ENCODE measurements at regions not wholly inside any gene's neighbourhood (a gene's known extent, or its start where the extent isn't known, plus 50 kb on each side); places are given as distances from the start of the nearest gene placed in this dataset.
"Not testable (repeated sequence)": the region's sequence is repeated elsewhere in the genome, so short reads cannot be mapped to it uniquely, and the experiment has no call there.

DNA sequence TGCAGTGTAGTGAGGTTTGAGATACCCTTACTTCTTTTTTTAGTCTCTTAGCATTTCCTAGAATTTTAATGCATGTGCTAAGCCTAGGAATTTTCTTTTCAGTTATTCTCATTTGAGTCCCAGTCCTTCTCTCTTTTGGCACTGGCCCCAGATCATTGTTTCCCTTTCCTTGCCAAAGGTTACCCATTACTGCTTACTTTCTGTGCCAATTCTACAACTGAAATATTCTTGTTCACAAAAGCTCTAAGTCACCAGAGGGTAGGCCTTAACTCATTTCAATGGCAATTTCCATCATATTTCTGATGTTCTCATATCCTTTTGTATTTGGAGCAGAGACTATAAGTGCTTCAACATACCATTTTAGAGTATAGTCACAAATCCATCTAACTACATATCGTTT is 199.6 kb upstream of the CBLB start:
- no peaks in the 10 kb centered on the region for H3K36me3 Mint-ChIP-seq (ENCODE audit: low read depth, unreplicated experiment)
- H3K4me1 Mint-ChIP-seq (ENCODE audit: unreplicated experiment): no peaks in the 10 kb centered on the region
- no peaks in the 10 kb centered on the region for H3K27me3 Mint-ChIP-seq (ENCODE audit: unreplicated experiment)
- no peaks in the 10 kb centered on the region for H3K9me3 Mint-ChIP-seq (ENCODE audit: unreplicated experiment)
- DNase-seq (ENCODE audit: low spot score): no peak
- H3K4me3 Mint-ChIP-seq (ENCODE audit: unreplicated experiment): no peak overlapping the region
- TF ChIP-seq, protein P1, sequence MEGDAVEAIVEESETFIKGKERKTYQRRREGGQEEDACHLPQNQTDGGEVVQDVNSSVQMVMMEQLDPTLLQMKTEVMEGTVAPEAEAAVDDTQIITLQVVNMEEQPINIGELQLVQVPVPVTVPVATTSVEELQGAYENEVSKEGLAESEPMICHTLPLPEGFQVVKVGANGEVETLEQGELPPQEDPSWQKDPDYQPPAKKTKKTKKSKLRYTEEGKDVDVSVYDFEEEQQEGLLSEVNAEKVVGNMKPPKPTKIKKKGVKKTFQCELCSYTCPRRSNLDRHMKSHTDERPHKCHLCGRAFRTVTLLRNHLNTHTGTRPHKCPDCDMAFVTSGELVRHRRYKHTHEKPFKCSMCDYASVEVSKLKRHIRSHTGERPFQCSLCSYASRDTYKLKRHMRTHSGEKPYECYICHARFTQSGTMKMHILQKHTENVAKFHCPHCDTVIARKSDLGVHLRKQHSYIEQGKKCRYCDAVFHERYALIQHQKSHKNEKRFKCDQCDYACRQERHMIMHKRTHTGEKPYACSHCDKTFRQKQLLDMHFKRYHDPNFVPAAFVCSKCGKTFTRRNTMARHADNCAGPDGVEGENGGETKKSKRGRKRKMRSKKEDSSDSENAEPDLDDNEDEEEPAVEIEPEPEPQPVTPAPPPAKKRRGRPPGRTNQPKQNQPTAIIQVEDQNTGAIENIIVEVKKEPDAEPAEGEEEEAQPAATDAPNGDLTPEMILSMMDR (IDR thresholded peaks at IDR 0.05; ENCODE audit: unreplicated experiment): no peak
- H3K27ac Mint-ChIP-seq (ENCODE audit: unreplicated experiment): no peak overlapping the region

DNA sequence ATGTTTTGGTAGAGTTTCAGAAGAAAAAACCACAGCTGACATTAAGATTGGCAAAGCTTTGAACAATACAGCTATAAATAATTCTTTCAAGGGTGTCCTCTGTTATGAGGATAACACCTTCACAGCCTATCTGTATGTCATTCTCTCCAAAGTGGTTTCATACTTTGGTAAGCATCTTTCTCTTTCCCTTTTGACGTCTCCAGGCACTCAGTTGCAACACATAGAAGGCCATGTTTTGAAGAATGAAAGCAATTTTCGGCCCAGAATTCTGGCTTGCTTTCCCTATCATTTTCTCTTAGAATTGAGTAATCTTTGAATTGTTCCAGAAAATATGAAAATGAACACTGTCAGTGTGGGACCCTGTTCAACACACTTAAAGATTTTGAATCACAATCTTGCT is 200.0 kb upstream of the CBLB start:
- Mint-ChIP-seq H3K27me3 (ENCODE audit: unreplicated experiment) (no peaks in the 10 kb centered on the region), H3K4me1 (ENCODE audit: unreplicated experiment) (no peaks in the 10 kb centered on the region), H3K9me3 (ENCODE audit: unreplicated experiment) (no peaks in the 10 kb centered on the region), H3K36me3 (ENCODE audit: low read depth, unreplicated experiment) (no peaks in the 10 kb centered on the region), H3K4me3 (ENCODE audit: unreplicated experiment) (no peak overlapping the region), H3K27ac (ENCODE audit: unreplicated experiment) (no peak overlapping the region)
- no peak for DNase-seq (ENCODE audit: low spot score)
- TF ChIP-seq, protein P1 (IDR thresholded peaks at IDR 0.05; ENCODE audit: unreplicated experiment): no peak

DNA sequence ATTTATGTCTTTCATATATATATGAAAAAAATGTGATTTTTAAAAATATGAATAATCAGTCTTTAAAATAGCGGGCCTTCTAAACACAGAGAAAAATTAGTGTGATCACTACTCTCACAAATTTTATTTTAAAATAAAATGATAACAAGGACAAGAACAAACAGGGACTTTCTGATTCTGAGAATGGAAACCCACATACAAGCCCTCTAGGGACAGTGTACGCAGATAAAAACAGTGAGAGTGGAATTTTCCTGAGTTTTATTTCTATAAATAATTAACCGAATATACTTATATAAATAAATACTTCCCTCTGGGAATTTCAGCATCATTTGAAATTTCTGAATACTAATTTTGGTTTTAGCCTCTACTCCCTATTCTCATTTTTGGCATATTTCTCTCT is 201.4 kb upstream of the CBLB start:
- Mint-ChIP-seq H3K27ac (ENCODE audit: unreplicated experiment) (no peak overlapping the region), H3K4me1 (ENCODE audit: unreplicated experiment) (no peaks in the 10 kb centered on the region), H3K27me3 (ENCODE audit: unreplicated experiment) (no peaks in the 10 kb centered on the region), H3K9me3 (ENCODE audit: unreplicated experiment) (no peaks in the 10 kb centered on the region), H3K36me3 (ENCODE audit: low read depth, unreplicated experiment) (no peaks in the 10 kb centered on the region), H3K4me3 (ENCODE audit: unreplicated experiment) (no peak overlapping the region)
- DNase-seq (ENCODE audit: low spot score): no peak
- TF ChIP-seq, protein P1 (IDR thresholded peaks at IDR 0.05; ENCODE audit: unreplicated experiment): no peak

DNA sequence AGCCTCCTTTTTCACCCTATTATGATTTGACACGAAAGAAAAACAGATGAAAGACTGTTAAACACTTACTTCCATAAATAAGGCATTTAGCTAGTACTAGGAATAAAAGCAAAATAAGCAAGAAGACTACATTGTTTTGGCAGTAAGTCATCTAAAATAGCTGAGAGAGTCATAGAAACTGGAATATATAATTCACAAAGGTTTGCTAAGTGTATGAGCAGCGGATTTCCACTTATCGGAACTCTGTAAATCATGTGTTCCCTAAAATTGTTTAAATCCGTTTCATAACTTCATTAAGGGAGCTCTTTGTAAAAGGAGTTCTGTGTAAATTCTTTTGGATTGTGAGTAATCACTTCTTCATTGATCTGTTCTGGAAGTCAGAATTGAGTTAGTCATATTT is 202.5 kb upstream of the CBLB start:
- TF ChIP-seq, protein P1 (IDR thresholded peaks at IDR 0.05; ENCODE audit: unreplicated experiment): no peak
- no peak for DNase-seq (ENCODE audit: low spot score)
- Mint-ChIP-seq H3K9me3 (ENCODE audit: unreplicated experiment) (peaks cover 4% of the 10 kb centered on the region), H3K27ac (ENCODE audit: unreplicated experiment) (no peak overlapping the region), H3K4me3 (ENCODE audit: unreplicated experiment) (no peak overlapping the region), H3K36me3 (ENCODE audit: low read depth, unreplicated experiment) (peaks cover 3% of the 10 kb centered on the region), H3K4me1 (ENCODE audit: unreplicated experiment) (no peaks in the 10 kb centered on the region), H3K27me3 (ENCODE audit: unreplicated experiment) (peaks cover 2% of the 10 kb centered on the region)

DNA sequence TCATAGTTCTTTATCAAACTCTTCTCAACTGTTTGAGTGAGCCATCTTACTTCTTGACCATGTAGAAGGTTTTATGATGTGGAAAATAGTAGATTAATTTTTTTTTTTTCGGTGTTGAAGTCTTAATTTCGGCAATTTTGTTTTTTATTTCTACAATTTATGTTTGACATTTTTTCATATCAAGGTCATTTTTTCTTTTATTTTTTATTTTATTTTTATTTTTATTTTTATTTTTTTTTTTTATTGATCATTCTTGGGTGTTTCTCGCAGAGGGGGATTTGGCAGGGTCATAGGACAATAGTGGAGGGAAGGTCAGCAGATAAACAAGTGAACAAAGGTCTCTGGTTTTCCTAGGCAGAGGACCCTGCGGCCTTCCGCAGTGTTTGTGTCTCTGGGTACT is 203.8 kb upstream of the CBLB start:
- not testable (repeated sequence) for DNase-seq (ENCODE audit: low spot score); H3K36me3 Mint-ChIP-seq (ENCODE audit: low read depth, unreplicated experiment); H3K4me3 Mint-ChIP-seq (ENCODE audit: unreplicated experiment); H3K9me3 Mint-ChIP-seq (ENCODE audit: unreplicated experiment); H3K27me3 Mint-ChIP-seq (ENCODE audit: unreplicated experiment); H3K4me1 Mint-ChIP-seq (ENCODE audit: unreplicated experiment); H3K27ac Mint-ChIP-seq (ENCODE audit: unreplicated experiment)

DNA sequence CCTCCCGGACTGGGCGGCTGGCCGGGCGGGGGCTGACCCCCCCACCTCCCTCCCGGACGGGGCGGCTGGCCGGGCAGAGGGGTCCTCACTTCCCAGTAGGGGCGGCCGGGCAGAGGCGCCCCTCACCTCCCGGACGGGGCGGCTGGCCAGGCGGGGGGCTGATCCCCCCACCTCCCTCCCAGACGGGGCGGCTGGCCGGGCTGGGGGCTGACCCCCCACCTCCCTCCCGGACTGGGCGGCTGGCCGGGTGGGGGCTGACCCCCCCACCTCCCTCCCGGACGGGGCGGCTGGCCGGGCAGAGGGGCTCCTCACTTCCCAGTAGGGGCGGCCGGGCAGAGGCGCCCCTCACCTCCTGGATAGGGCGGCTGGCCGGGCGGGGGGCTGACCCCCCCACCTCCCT is 205.0 kb upstream of the CBLB start:
- H3K36me3 Mint-ChIP-seq (ENCODE audit: low read depth, unreplicated experiment); H3K27me3 Mint-ChIP-seq (ENCODE audit: unreplicated experiment); H3K4me1 Mint-ChIP-seq (ENCODE audit: unreplicated experiment); H3K27ac Mint-ChIP-seq (ENCODE audit: unreplicated experiment); DNase-seq (ENCODE audit: low spot score); H3K9me3 Mint-ChIP-seq (ENCODE audit: unreplicated experiment); H3K4me3 Mint-ChIP-seq (ENCODE audit: unreplicated experiment): not testable (repeated sequence)

DNA sequence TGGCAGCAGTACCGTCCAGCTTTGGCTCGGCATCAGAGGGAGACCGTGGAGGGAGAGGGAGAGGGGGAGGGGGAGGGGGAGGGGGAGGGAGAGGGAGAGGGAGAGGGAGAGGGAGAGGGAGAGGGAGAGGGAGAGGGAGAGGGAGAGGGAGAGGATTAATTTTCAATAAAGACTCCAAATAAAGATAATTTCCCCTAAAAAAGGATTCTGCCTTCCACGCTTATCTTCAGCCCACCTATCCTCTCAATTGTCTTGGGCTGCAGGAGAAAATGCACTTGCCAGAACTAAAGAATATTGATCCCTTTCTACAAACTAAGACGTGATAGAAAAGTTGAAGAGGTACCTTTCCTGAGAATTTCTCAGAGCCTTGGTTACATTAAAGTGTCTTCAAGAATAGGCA is 206.9 kb upstream of the CBLB start:
- H3K4me1 Mint-ChIP-seq (ENCODE audit: unreplicated experiment); H3K27me3 Mint-ChIP-seq (ENCODE audit: unreplicated experiment); H3K9me3 Mint-ChIP-seq (ENCODE audit: unreplicated experiment); DNase-seq (ENCODE audit: low spot score); H3K36me3 Mint-ChIP-seq (ENCODE audit: low read depth, unreplicated experiment); H3K4me3 Mint-ChIP-seq (ENCODE audit: unreplicated experiment): not testable (repeated sequence)
- peak overlapping the region; percentile 68 for H3K27ac Mint-ChIP-seq (ENCODE audit: unreplicated experiment)

Measured in endothelial cell (in vitro differentiated cells).